GM12873 (cell line): ENCODE measurements at regions not wholly inside any gene's neighbourhood (a gene's known extent, or its start where the extent isn't known, plus 50 kb on each side); places are given as distances from the start of the nearest gene placed in this dataset.

Experiments used
- TF ChIP-seq, protein P1 (sequence below): IDR thresholded peaks from 2 replicates; pipeline ENCODE4 v1.5.1; 2012; ENCODE audit warnings: low read depth, mild to moderate bottlenecking, moderate library complexity, low read length, control low read depth; ENCODE audit not compliant: insufficient read depth; ENCODE audit errors: missing control alignments

GRCh38 chr12:94707036-94707435, 56.7 kb upstream of the TMCC3 start:
- TF ChIP-seq, protein P1, sequence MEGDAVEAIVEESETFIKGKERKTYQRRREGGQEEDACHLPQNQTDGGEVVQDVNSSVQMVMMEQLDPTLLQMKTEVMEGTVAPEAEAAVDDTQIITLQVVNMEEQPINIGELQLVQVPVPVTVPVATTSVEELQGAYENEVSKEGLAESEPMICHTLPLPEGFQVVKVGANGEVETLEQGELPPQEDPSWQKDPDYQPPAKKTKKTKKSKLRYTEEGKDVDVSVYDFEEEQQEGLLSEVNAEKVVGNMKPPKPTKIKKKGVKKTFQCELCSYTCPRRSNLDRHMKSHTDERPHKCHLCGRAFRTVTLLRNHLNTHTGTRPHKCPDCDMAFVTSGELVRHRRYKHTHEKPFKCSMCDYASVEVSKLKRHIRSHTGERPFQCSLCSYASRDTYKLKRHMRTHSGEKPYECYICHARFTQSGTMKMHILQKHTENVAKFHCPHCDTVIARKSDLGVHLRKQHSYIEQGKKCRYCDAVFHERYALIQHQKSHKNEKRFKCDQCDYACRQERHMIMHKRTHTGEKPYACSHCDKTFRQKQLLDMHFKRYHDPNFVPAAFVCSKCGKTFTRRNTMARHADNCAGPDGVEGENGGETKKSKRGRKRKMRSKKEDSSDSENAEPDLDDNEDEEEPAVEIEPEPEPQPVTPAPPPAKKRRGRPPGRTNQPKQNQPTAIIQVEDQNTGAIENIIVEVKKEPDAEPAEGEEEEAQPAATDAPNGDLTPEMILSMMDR: no peak

GRCh38 chr12:94706250-94706661, 55.9 kb upstream of the TMCC3 start:
- TF ChIP-seq, protein P1: no peak

GRCh38 chr12:94705676-94706075, 55.3 kb upstream of the TMCC3 start:
- TF ChIP-seq, protein P1: no peak

DNA sequence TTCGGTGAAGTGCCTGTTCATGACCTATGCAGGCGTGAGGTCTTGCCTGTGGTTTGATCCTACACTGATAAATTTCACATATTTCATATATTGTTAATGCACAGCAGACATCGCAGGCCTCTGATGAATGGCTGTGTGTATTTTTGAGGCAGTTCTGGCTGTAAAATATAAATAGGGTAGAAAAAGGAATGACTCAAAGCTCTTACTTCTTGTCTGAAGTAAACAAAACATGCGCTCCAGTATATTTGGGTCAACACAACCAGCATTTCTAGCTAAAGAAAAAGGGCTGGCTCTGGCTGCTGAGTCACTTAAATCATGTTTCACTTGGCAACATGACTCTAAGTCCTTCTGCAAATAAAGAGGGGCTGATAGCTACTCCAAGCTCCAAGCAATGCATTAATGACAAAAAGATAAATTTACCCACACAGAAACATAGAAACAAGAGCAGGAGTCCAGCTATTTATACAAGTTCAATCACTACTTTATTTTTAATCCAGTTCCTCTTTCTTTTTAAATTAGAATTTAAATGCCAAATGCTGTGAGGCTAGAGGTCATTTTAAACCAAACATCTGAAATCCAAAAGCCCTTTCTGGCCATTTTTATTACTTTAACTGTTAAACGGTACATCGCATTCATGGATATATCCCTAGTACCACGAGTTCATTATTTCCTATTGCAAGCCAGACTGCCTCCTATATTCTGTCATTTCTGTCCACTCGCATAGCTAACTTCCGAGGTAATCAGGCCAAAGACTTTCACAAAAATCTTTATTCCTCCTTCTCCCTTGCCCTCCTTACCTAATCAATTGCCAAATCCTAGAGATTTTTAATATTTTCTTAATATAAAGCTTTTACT, 54.3 kb upstream of the TMCC3 start:
- TF ChIP-seq, protein P1: no peak

DNA sequence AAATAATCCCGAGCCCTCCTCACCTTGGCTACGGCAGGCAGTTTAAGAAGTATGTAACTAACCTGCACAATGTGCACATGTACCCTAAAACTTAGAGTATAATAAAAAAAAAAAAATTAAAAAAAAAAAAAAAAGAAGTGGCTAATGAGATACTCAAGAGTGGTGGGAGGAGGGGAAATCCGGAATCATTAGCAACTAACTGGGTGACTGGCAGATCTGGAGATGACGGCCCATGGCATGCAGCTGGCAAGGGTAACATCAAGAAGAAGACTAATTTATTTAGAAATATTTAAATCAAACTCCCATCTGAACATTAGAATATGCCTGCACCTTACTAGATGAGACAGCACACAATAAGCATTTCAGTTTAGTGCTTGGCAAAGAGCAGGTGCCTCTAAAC, 52.3 kb upstream of the TMCC3 start:
- TF ChIP-seq, protein P1: no peak

DNA sequence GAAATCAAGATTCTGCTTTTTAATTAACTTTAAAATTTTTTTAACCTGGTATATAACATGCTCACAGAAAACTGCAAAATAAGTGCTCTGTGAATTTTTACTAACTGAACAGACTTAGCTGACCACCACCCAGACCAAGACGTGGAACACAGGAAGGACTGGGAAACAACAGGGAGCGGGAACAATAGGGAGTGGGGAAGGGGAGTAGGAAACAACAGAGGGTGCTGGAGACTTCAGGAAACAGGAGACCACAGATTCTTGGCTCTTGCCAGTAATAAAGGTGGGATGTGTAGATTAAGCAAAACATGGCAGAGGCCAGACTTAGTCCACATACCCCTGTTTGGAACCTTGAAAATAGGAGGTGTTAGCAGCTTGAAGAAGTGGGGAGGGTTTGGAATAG, 51.4 kb upstream of the TMCC3 start:
- TF ChIP-seq, protein P1: no peak

- TF ChIP-seq, protein P1: no peak
Observed at GRCh38 chr12:94700662-94701061, 50.3 kb upstream of the TMCC3 start.
